H1 (cell line): ENCODE measurements at regions not wholly inside any gene's neighbourhood (a gene's known extent, or its start where the extent isn't known, plus 50 kb on each side); places are given as distances from the start of the nearest gene placed in this dataset.

Experiments
- CTCF ChIA-PET: fragments of 300-600 bp; sonication (Branson Sonifier 250); formaldehyde crosslinking; loops from one replicate; lab custom pipeline; 2021; ENCODE audit not compliant: partially characterized antibody; lab: Charles Lee
- POLR2A ChIA-PET: fragments of 300-600 bp; sonication (Branson Sonifier 250); formaldehyde crosslinking; loops from one replicate; lab custom pipeline; 2021; ENCODE audit warnings: inconsistent platforms; ENCODE audit not compliant: partially characterized antibody; lab: Charles Lee
- DNase-seq, 2 experiments: peaks; one replicate each; pipeline versions ENCODE4 v3.0.0 to v3.0.0-alpha.2; 2010 to 2022; ENCODE audit warnings: low spot score in 2 of 2, low read depth in 1 of 2, mixed read lengths in 1 of 2
- FAIRE-seq: peaks from 2 replicates; lab custom pipeline; 2011; peaks lifted over from hg19 to GRCh38; lab: Jason Lieb, UNC
- H2AFZ ChIP-seq: 2 replicates; pipeline ENCODE4 v1.8.1; 2012; ENCODE audit warnings: low read length, inconsistent platforms
- H2AK5ac ChIP-seq: 2 replicates; pipeline ENCODE4 v1.6.1; 2013; ENCODE audit warnings: low read depth, low read length
- H2BK120ac ChIP-seq: replicated peaks from 2 replicates; pipeline ENCODE3; 2013; ENCODE audit warnings: low read depth, low read length, inconsistent platforms
- H2BK12ac ChIP-seq: 2 replicates; pipeline ENCODE4 v1.6.1; 2013; ENCODE audit warnings: low read depth, low read length
- H2BK15ac ChIP-seq: 2 replicates; pipeline ENCODE4 v1.6.1; 2013; ENCODE audit warnings: low read length
- H2BK20ac ChIP-seq: 2 replicates; pipeline ENCODE4 v1.6.1; 2013; ENCODE audit warnings: low read length
- H2BK5ac ChIP-seq: 2 replicates; pipeline ENCODE4 v1.6.1; 2013; ENCODE audit warnings: low read depth, low read length
- H3K14ac ChIP-seq: 2 replicates; pipeline ENCODE4 v1.6.1; 2013; ENCODE audit warnings: inconsistent platforms; ENCODE audit not compliant: insufficient read length
- H3K18ac ChIP-seq: 2 replicates; pipeline ENCODE4 v1.6.1; 2013; ENCODE audit warnings: low read length; ENCODE audit errors: extremely low read depth
- H3K23ac ChIP-seq: 2 replicates; pipeline ENCODE4 v1.6.1; 2013; ENCODE audit warnings: inconsistent platforms; ENCODE audit not compliant: insufficient read length
- H3K23me2 ChIP-seq: 2 replicates; pipeline ENCODE4 v1.6.1; 2013; ENCODE audit warnings: low read depth, low read length
- H3K27ac ChIP-seq: 2 replicates; pipeline ENCODE4 v1.6.1; 2011; ENCODE audit warnings: low read depth, low read length, inconsistent platforms
- H3K27me3 ChIP-seq, 4 experiments: replicated peaks in 1 of 4; 1 replicate in 1 of 4; 2 replicates in 3 of 4; pipeline versions ENCODE4 v1.6.1 to v1.8.1; 2011 to 2013; ENCODE audit warnings: low read length in 3 of 4, mild to moderate bottlenecking in 3 of 4, inconsistent platforms in 2 of 4, mixed read lengths in 2 of 4, moderate library complexity in 1 of 4; ENCODE audit not compliant: control insufficient read depth in 3 of 4, insufficient read depth in 3 of 4; ENCODE audit errors: extremely low read depth in 1 of 4
- H3K36me3 ChIP-seq, 4 experiments: 2 replicates each; pipeline versions ENCODE4 v1.6.1 to v1.8.1; 2011 to 2013; ENCODE audit warnings: mild to moderate bottlenecking in 4 of 4, low read length in 3 of 4, moderate library complexity in 2 of 4, control low read depth in 1 of 4, inconsistent platforms in 1 of 4; ENCODE audit not compliant: insufficient read depth in 4 of 4, control insufficient read depth in 2 of 4
- H3K4ac ChIP-seq: replicated peaks from 2 replicates; pipeline ENCODE3; 2013; ENCODE audit warnings: low read length, low read depth, mixed read lengths, inconsistent platforms; ENCODE audit not compliant: insufficient read length
- H3K4me1 ChIP-seq, 4 experiments: replicated peaks in 1 of 4; 1 replicate in 1 of 4; 2 replicates in 3 of 4; pipeline versions ENCODE4 v1.6.1 to v1.8.1; 2011 to 2013; ENCODE audit warnings: low read length in 3 of 4, inconsistent platforms in 2 of 4, mixed read lengths in 1 of 4; ENCODE audit not compliant: insufficient read depth in 4 of 4, control insufficient read depth in 3 of 4
- H3K4me2 ChIP-seq, 2 experiments: 2 replicates each; pipeline versions ENCODE4 v1.6.1 to v1.8.1; 2011 to 2013; ENCODE audit warnings: low read depth in 2 of 2, low read length in 2 of 2, control low read depth in 1 of 2, inconsistent platforms in 1 of 2, mild to moderate bottlenecking in 1 of 2; ENCODE audit not compliant: insufficient read depth in 1 of 2
- H3K4me3 ChIP-seq, 4 experiments: fragments of 200-600, 300-600 bp in 1 of 4; sonication (generic), shearing (Covaris generic), sonication (Bioruptor Twin) in 1 of 4; 2 replicates each; pipeline versions ENCODE4 v1.5.1 to v1.8.1; 2011 to 2016; ENCODE audit warnings: low read length in 4 of 4, low read depth in 3 of 4, control low read depth in 2 of 4, inconsistent platforms in 2 of 4, mild to moderate bottlenecking in 2 of 4, mixed read lengths in 1 of 4, moderate library complexity in 1 of 4; ENCODE audit not compliant: insufficient read depth in 2 of 4; ENCODE audit errors: extremely low read depth in 1 of 4
- H3K56ac ChIP-seq: replicated peaks from 2 replicates; pipeline ENCODE3; 2013; ENCODE audit warnings: low read depth, mild to moderate bottlenecking, mixed read lengths, low read length, inconsistent platforms; ENCODE audit not compliant: insufficient read length
- H3K79me1 ChIP-seq: 2 replicates; pipeline ENCODE4 v1.6.1; 2013; ENCODE audit warnings: low read depth, low read length, control low read depth
- H3K79me2 ChIP-seq, 2 experiments: 2 replicates each; pipeline versions ENCODE4 v1.6.1 to v1.8.1; 2012 to 2013; ENCODE audit warnings: low read length in 2 of 2, mild to moderate bottlenecking in 2 of 2, inconsistent platforms in 1 of 2; ENCODE audit not compliant: insufficient read depth in 2 of 2, control insufficient read depth in 1 of 2
- H3K9ac ChIP-seq, 4 experiments: replicated peaks in 1 of 4; 1 replicate in 1 of 4; 2 replicates in 3 of 4; pipeline versions ENCODE4 v1.6.1 to v1.8.1; 2011 to 2013; ENCODE audit warnings: low read depth in 3 of 4, low read length in 3 of 4, control low read depth in 2 of 4, mild to moderate bottlenecking in 2 of 4, moderate library complexity in 2 of 4, inconsistent platforms in 1 of 4; ENCODE audit errors: extremely low read depth in 1 of 4
- H3K9me3 ChIP-seq, 2 experiments: 2 replicates each; pipeline versions ENCODE4 v1.6.1 to v1.8.1; 2012 to 2013; ENCODE audit warnings: mild to moderate bottlenecking in 2 of 2, moderate library complexity in 2 of 2, control low read depth in 1 of 2, inconsistent platforms in 1 of 2, low read depth in 1 of 2, low read length in 1 of 2, mixed read lengths in 1 of 2; ENCODE audit not compliant: insufficient read depth in 2 of 2
- H4K20me1 ChIP-seq, 2 experiments: replicated peaks in 1 of 2; 2 replicates each; pipeline versions ENCODE3 to v1.8.1; 2011 to 2013; ENCODE audit warnings: inconsistent platforms in 2 of 2, low read length in 2 of 2, mild to moderate bottlenecking in 1 of 2; ENCODE audit not compliant: insufficient read depth in 2 of 2, control insufficient read depth in 1 of 2
- H4K5ac ChIP-seq: 2 replicates; pipeline ENCODE4 v1.6.1; 2013; ENCODE audit warnings: low read length, low read depth, mixed read lengths, inconsistent platforms; ENCODE audit not compliant: insufficient read length
- H4K8ac ChIP-seq: 2 replicates; pipeline ENCODE4 v1.8.0; 2013; ENCODE audit warnings: mild to moderate bottlenecking, moderate library complexity, low read length, inconsistent platforms; ENCODE audit not compliant: insufficient read depth; ENCODE audit errors: extremely low read depth
- H4K91ac ChIP-seq: replicated peaks from 2 replicates; pipeline ENCODE3; 2013; ENCODE audit warnings: low read length, mixed read lengths, inconsistent platforms; ENCODE audit not compliant: insufficient read length
- EZH2 ChIP-seq: fragments of 200-600 bp; sonication (generic); IDR thresholded peaks from 2 replicates; pipeline ENCODE4 v1.7.1; 2012; ENCODE audit warnings: low read depth, mild to moderate bottlenecking, moderate library complexity, low read length, inconsistent platforms; ENCODE audit not compliant: severe bottlenecking
- KDM1A ChIP-seq: fragments of 200-600, 300-600 bp; sonication (generic); IDR thresholded peaks from 2 replicates; pipeline ENCODE4 v1.7.1; 2016; ENCODE audit warnings: mild to moderate bottlenecking, low read length, borderline replicate concordance
- KDM4A ChIP-seq: IDR thresholded peaks from one replicate; pipeline ENCODE4 v1.7.1; 2012; ENCODE audit warnings: low read depth, mild to moderate bottlenecking, moderate library complexity, low read length, inconsistent platforms; ENCODE audit not compliant: severe bottlenecking
- WGBS, 2 experiments: shearing (Covaris generic) in 1 of 2; methylation state at CpG; one replicate each; pipeline versions ENCODE4 v1.1.6 to v1.1.7; 2013 to 2015; ENCODE audit warnings: low lambda C conversion rate in 2 of 2, mixed read lengths in 2 of 2, inconsistent platforms in 1 of 2, low coverage in 1 of 2, missing lambda C conversion rate in 1 of 2; ENCODE audit not compliant: insufficient replicate concordance in 2 of 2, insufficient coverage in 1 of 2, insufficient read length in 1 of 2; ENCODE audit errors: extremely low coverage in 1 of 2, missing lambda C conversion rate in 1 of 2; 5-methylcytosine and 5-hydroxymethylcytosine counted together

DNA sequence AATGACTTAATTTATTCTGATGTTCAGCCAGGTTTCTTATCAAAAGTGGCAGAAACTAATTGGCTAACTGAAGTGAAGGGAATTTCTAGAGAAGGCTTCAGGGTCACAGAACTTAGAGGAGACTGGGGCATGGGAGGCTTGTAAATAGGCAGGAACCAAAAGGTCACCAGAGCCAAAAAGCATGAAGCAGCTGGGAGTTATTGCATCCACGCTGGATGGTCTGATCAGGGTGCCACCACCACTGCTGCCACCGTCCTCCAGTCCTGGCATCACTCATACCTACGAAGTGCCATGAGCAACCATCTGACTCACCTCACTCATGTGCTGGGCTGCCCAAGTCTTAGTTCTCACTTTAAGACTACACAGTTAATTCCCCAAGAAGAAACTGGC lies 82.5 kb upstream of the DPH5 start:
- H3K79me1 ChIP-seq = no peaks in the 10 kb centered on the region
- TF ChIP-seq KDM4A (no peak), EZH2 (no peak), KDM1A (no peak)
- TF ChIP-seq, all 59 proteins: peak for 0
- CTCF ChIA-PET = no interaction called here
- H3K23ac ChIP-seq = no peak overlapping the region
- H2BK15ac ChIP-seq = no peak overlapping the region
- H3K36me3 ChIP-seq = no peaks in the 10 kb centered on the region
- no peak overlapping the region for H3K56ac ChIP-seq
- no peaks in the 10 kb centered on the region for H4K20me1 ChIP-seq
- H2BK12ac ChIP-seq = no peak overlapping the region
- H2AK5ac ChIP-seq = no peak overlapping the region
- no peak overlapping the region for H3K14ac ChIP-seq
- WGBS, 2 experiments = 97% methylated on average over 3 of the region's 3 CpGs; no CpG with 5 or more reads in 1 of the 2 experiments
- no peak overlapping the region for H4K91ac ChIP-seq
- H4K5ac ChIP-seq = no peak overlapping the region
- H3K79me2 ChIP-seq = no peaks in the 10 kb centered on the region
- no peak overlapping the region for H3K18ac ChIP-seq
- DNase-seq = no peak
- H3K23me2 ChIP-seq = no peaks in the 10 kb centered on the region
- no peak overlapping the region for H3K4me2 ChIP-seq
- POLR2A ChIA-PET = no interaction called here
- no peak overlapping the region for H3K4me3 ChIP-seq
- no peaks in the 10 kb centered on the region for H3K27me3 ChIP-seq
- H3K9ac ChIP-seq = no peak overlapping the region
- H2BK120ac ChIP-seq = no peak overlapping the region
- no peaks in the 10 kb centered on the region for H3K9me3 ChIP-seq
- no peak overlapping the region for H3K4ac ChIP-seq
- H4K8ac ChIP-seq = no peak overlapping the region
- no peak for FAIRE-seq
- H3K27ac ChIP-seq = no peak overlapping the region
- no peak overlapping the region for H2BK5ac ChIP-seq
- H3K4me1 ChIP-seq = no peaks in the 10 kb centered on the region
- H2BK20ac ChIP-seq = no peak overlapping the region
- H2AFZ ChIP-seq = no peak overlapping the region
